ENCODE measurements at regions not wholly inside any gene's neighbourhood (a gene's known extent, or its start where the extent isn't known, plus 50 kb on each side); places are given as distances from the start of the nearest gene placed in this dataset.

GRCh38 chr4:120524237-120524636, 398.3 kb downstream of the PRDM5 start:
- no peak for DNase-seq

- no peak for DNase-seq
Measured at GRCh38 chr4:120520761-120521160, 401.8 kb downstream of the PRDM5 start.

GRCh38 chr4:120517966-120518365, 404.6 kb downstream of the PRDM5 start:
- DNase-seq = no peak

- no peak for DNase-seq
Measured at GRCh38 chr4:120509719-120510118, 412.8 kb downstream of the PRDM5 start.

GRCh38 chr4:120509222-120509621, 413.3 kb downstream of the PRDM5 start:
- DNase-seq = no peak

GRCh38 chr4:120508036-120508435, 414.5 kb downstream of the PRDM5 start:
- no peak for DNase-seq

- DNase-seq = no peak
Measured at GRCh38 chr4:120506536-120506935, 416.0 kb downstream of the PRDM5 start.

GRCh38 chr4:120498678-120499077, 423.8 kb downstream of the PRDM5 start:
- no peak for DNase-seq

- DNase-seq = no peak
Measured at GRCh38 chr4:120491481-120491880, 424.8 kb upstream of the MAD2L1 start.

- no peak for DNase-seq
Measured at GRCh38 chr4:120481756-120482155, 415.1 kb upstream of the MAD2L1 start.

- DNase-seq = peak; percentile 69
Measured at GRCh38 chr4:120472447-120473131, 405.9 kb upstream of the MAD2L1 start.

- no peak for DNase-seq
Measured at GRCh38 chr4:120466429-120466828, 399.8 kb upstream of the MAD2L1 start.

- DNase-seq = no peak
Measured at GRCh38 chr4:120454788-120455187, 388.1 kb upstream of the MAD2L1 start.

- no peak for DNase-seq
Measured at GRCh38 chr4:120452536-120452935, 385.9 kb upstream of the MAD2L1 start.

- DNase-seq = no peak
Measured at GRCh38 chr4:120452001-120452400, 385.4 kb upstream of the MAD2L1 start.

- DNase-seq = no peak
Measured at GRCh38 chr4:120447774-120448173, 381.1 kb upstream of the MAD2L1 start.

- DNase-seq = no peak
Measured at GRCh38 chr4:120446051-120446567, 379.5 kb upstream of the MAD2L1 start.

- no peak for DNase-seq
Measured at GRCh38 chr4:120445186-120445585, 378.5 kb upstream of the MAD2L1 start.

GRCh38 chr4:120443116-120443515, 376.5 kb upstream of the MAD2L1 start:
- no peak for DNase-seq

GRCh38 chr4:120440730-120441129, 374.1 kb upstream of the MAD2L1 start:
- no peak for DNase-seq

GRCh38 chr4:120435179-120435578, 368.5 kb upstream of the MAD2L1 start:
- DNase-seq = no peak

GRCh38 chr4:120434756-120435155, 368.1 kb upstream of the MAD2L1 start:
- DNase-seq = no peak

- DNase-seq = no peak
Measured at GRCh38 chr4:120432301-120432860, 365.7 kb upstream of the MAD2L1 start.

GRCh38 chr4:120431180-120431579, 364.5 kb upstream of the MAD2L1 start:
- DNase-seq = no peak

- no peak for DNase-seq
Measured at GRCh38 chr4:120418146-120418545, 351.5 kb upstream of the MAD2L1 start.
